ENCODE measurements at regions not wholly inside any gene's neighbourhood (a gene's known extent, or its start where the extent isn't known, plus 50 kb on each side); places are given as distances from the start of the nearest gene placed in this dataset.
A peak's percentile ranks its signal among the peaks of the same experiment; 100 is the strongest.

DNA sequence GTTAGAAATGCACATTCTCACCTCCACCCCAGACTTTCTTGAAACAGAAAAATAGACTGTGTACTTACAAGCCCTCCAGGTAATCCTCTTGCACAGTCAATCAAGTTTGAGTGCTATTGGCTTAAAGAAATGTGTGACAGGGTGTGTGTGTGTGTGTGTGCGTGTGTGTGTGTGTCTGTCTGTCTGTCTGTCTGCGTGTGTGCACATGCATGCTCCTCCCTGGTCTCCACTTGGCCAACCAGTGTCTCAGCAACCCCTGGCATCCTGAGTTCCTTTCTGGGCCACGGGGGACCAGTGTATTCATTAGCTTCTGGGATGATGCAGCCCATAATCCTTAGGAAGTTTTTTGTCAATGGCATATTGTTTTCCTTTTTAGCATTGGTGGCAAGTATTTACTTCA is 128.8 kb upstream of the IL12A start:
- Histone ChIP-seq H3F3A (ENCODE audit: insufficient read depth, low read length) (no peaks in the 10 kb centered on the region), H4K20me1 (ENCODE audit: insufficient read depth, low read length) (no peaks in the 10 kb centered on the region), H3K27me3 (replicated peaks; ENCODE audit: insufficient read depth, low read length) (no peaks in the 10 kb centered on the region), H3K4me3 (ENCODE audit: low read length) (no peak overlapping the region), H3K79me2 (ENCODE audit: low read length) (no peaks in the 10 kb centered on the region), H3K9me2 (replicated peaks; ENCODE audit: insufficient read depth, low read length) (no peaks in the 10 kb centered on the region), H3K4me1 (ENCODE audit: low read length) (peaks cover 15% of the 10 kb centered on the region), H2AFZ (ENCODE audit: low read length) (no peak overlapping the region), H3K4me2 (ENCODE audit: low read depth, low read length) (no peak overlapping the region), H3K27ac (ENCODE audit: low read length) (no peak overlapping the region), H3K9me3 (replicated peaks; ENCODE audit: insufficient read depth, low read length) (no peaks in the 10 kb centered on the region), H3K9ac (ENCODE audit: low read length) (no peak overlapping the region), H3K36me3 (replicated peaks; ENCODE audit: insufficient read depth, low read length) (no peaks in the 10 kb centered on the region)
- no peak for DNase-seq
- no peak for TF ChIP-seq EZH2 (optimal IDR thresholded peaks at IDR 0.05; ENCODE audit: low read depth, low read length)
- TF ChIP-seq, protein P1, sequence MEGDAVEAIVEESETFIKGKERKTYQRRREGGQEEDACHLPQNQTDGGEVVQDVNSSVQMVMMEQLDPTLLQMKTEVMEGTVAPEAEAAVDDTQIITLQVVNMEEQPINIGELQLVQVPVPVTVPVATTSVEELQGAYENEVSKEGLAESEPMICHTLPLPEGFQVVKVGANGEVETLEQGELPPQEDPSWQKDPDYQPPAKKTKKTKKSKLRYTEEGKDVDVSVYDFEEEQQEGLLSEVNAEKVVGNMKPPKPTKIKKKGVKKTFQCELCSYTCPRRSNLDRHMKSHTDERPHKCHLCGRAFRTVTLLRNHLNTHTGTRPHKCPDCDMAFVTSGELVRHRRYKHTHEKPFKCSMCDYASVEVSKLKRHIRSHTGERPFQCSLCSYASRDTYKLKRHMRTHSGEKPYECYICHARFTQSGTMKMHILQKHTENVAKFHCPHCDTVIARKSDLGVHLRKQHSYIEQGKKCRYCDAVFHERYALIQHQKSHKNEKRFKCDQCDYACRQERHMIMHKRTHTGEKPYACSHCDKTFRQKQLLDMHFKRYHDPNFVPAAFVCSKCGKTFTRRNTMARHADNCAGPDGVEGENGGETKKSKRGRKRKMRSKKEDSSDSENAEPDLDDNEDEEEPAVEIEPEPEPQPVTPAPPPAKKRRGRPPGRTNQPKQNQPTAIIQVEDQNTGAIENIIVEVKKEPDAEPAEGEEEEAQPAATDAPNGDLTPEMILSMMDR (IDR thresholded peaks at IDR 0.05; ENCODE audit: low read length) = no peak
- no peak for TF ChIP-seq EZH2phosphoT487 (IDR thresholded peaks at IDR 0.05; ENCODE audit: low read length)

DNA sequence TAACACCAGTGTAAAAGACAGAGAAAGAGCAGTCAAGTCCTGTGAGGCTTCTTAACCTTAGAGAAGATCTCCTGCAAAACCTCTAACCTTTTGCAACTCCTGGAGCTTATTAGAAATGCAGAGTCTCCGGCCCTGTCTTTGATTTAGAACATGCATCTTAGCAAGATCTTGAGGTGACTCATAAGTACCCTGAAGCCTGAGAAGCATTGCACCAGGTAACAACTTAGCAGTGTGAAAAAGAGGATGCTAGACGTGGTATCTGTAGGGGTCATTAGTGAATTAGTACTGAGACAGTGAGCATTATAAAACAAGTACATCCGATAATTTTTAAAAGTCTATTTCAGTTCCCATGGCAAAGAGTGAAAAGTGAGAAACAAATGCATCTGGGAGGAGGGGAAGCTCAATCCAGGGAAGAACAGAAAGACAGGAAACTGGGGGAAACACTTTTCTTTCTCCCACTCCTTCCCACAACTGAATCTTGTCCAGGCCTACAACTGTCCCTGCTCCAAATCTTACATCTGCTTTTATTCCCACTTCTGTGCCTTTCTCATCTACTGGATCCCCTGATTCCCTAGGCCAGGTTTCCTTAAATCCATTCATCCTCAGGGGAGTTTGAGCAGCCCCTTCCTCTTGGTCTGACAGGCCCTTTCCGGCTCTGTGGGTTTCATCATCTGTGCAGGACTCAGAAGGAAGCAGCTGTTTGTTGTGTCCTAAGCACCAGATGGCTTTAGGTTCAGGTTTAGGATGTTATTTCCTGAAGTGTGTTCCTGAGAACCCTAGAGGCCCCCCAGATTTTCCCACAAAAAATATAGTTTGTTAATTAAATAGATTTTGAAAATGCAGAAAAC is 128.1 kb upstream of the IL12A start:
- no peaks in the 10 kb centered on the region for H4K20me1 ChIP-seq (ENCODE audit: insufficient read depth, low read length)
- H3K27ac ChIP-seq (ENCODE audit: low read length) = no peak overlapping the region
- no peaks in the 10 kb centered on the region for H3K79me2 ChIP-seq (ENCODE audit: low read length)
- H3K4me2 ChIP-seq (ENCODE audit: low read depth, low read length) = peak overlapping the region; percentile 28; the same call in 1 of the 2 replicates
- H3K9me2 ChIP-seq (replicated peaks; ENCODE audit: insufficient read depth, low read length) = no peaks in the 10 kb centered on the region
- no peaks in the 10 kb centered on the region for H3F3A ChIP-seq (ENCODE audit: insufficient read depth, low read length)
- peaks cover 15% of the 10 kb centered on the region for H3K4me1 ChIP-seq (ENCODE audit: low read length)
- H3K27me3 ChIP-seq (replicated peaks; ENCODE audit: insufficient read depth, low read length) = no peaks in the 10 kb centered on the region
- no peak for DNase-seq
- no peak overlapping the region for H3K9ac ChIP-seq (ENCODE audit: low read length)
- TF ChIP-seq, protein P1 (IDR thresholded peaks at IDR 0.05; ENCODE audit: low read length) = no peak
- no peak for TF ChIP-seq EZH2 (optimal IDR thresholded peaks at IDR 0.05; ENCODE audit: low read depth, low read length)
- no peak for TF ChIP-seq EZH2phosphoT487 (IDR thresholded peaks at IDR 0.05; ENCODE audit: low read length)
- H3K36me3 ChIP-seq (replicated peaks; ENCODE audit: insufficient read depth, low read length) = no peaks in the 10 kb centered on the region
- H3K9me3 ChIP-seq (replicated peaks; ENCODE audit: insufficient read depth, low read length) = no peaks in the 10 kb centered on the region
- H2AFZ ChIP-seq (ENCODE audit: low read length) = no peak overlapping the region
- no peak overlapping the region for H3K4me3 ChIP-seq (ENCODE audit: low read length)

DNA sequence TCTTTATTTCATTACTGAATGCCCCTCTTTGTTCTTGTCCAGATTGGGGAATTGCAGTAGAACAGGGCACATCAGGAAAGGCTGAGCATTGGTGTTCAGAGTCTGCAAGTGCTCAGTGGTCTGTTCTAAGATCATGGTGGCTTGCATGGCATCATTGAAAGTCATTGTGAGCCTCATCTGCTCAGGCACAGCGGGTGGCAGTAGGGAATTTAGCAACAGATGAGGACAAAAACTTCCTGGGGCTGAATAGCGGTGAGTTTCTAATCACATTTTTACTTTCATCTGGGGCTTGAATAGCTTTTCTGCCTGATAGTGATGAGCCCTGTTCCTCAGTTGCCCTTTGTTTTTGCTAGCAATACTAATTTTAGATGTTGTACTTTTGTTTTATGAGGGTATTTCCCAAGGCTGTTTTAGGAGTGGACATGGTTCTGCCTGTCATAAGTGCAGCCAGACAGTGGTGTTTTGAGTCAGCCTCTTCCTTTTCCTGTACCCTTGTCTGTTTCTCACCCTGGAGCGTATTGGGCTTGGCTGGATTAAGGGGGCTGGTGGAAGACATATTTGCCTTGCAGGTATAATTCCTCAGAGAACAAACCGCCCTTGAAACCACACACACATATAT is 127.2 kb upstream of the IL12A start:
- Histone ChIP-seq H3K4me3 (ENCODE audit: low read length) (no peak overlapping the region), H3K4me2 (ENCODE audit: low read depth, low read length) (peak overlapping the region; percentile 28), H3F3A (ENCODE audit: insufficient read depth, low read length) (no peaks in the 10 kb centered on the region), H3K4me1 (ENCODE audit: low read length) (peaks cover 15% of the 10 kb centered on the region), H4K20me1 (ENCODE audit: insufficient read depth, low read length) (no peaks in the 10 kb centered on the region), H3K36me3 (replicated peaks; ENCODE audit: insufficient read depth, low read length) (no peaks in the 10 kb centered on the region), H3K79me2 (ENCODE audit: low read length) (no peaks in the 10 kb centered on the region), H3K9me2 (replicated peaks; ENCODE audit: insufficient read depth, low read length) (no peaks in the 10 kb centered on the region), H3K27me3 (replicated peaks; ENCODE audit: insufficient read depth, low read length) (no peaks in the 10 kb centered on the region), H3K27ac (ENCODE audit: low read length) (peak overlapping the region; percentile 4; the same call in 1 of the 2 replicates), H3K9ac (ENCODE audit: low read length) (no peak overlapping the region), H2AFZ (ENCODE audit: low read length) (no peak overlapping the region), H3K9me3 (replicated peaks; ENCODE audit: insufficient read depth, low read length) (no peaks in the 10 kb centered on the region)
- TF ChIP-seq EZH2phosphoT487 (IDR thresholded peaks at IDR 0.05; ENCODE audit: low read length) (no peak), EZH2 (optimal IDR thresholded peaks at IDR 0.05; ENCODE audit: low read depth, low read length) (no peak)
- TF ChIP-seq, protein P1 (IDR thresholded peaks at IDR 0.05; ENCODE audit: low read length) = no peak
- no peak for DNase-seq

Measured in MM.1S (cell line).